Fibroblast of lung (primary cell): ENCODE measurements at regions not wholly inside any gene's neighbourhood (a gene's known extent, or its start where the extent isn't known, plus 50 kb on each side); places are given as distances from the start of the nearest gene placed in this dataset.

ENCODE experiments used
- EZH2 ChIP-seq: IDR thresholded peaks from 2 replicates; pipeline ENCODE4 v1.5.1; 2012; ENCODE audit warnings: low read length, control low read depth, mild to moderate bottlenecking; ENCODE audit errors: missing control alignments
- TF ChIP-seq, protein P1 (sequence below), 2 donors: IDR thresholded peaks in 1 of 2; conservative IDR thresholded peaks in 1 of 2; 1 replicate in 1 of 2; 2 replicates in 1 of 2; pipeline ENCODE4 v1.5.1; 2011 to 2012; ENCODE audit warnings: low read length in 2 of 2, control low read depth in 1 of 2, inconsistent platforms in 1 of 2, low read depth in 1 of 2, mild to moderate bottlenecking in 1 of 2

DNA sequence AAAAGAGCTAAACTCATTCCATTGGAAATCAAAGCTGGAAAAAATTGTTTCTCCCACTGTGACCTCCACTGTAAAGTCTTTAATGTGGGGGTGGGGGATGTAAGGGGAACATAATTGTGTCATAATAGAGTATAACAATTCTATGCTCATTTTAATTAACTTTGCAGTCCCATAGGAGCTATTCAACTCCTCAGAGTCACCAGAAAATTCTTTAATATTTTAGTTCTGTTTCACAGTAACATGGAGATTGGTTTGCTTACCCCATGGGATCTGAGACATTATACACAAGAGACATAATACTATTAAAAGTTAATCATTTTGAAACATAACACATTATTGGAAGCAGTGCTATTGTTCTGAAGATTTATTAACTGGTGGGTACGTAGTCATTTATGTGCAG is 765.9 kb upstream of the GRM7 start:
- TF ChIP-seq, protein P1, sequence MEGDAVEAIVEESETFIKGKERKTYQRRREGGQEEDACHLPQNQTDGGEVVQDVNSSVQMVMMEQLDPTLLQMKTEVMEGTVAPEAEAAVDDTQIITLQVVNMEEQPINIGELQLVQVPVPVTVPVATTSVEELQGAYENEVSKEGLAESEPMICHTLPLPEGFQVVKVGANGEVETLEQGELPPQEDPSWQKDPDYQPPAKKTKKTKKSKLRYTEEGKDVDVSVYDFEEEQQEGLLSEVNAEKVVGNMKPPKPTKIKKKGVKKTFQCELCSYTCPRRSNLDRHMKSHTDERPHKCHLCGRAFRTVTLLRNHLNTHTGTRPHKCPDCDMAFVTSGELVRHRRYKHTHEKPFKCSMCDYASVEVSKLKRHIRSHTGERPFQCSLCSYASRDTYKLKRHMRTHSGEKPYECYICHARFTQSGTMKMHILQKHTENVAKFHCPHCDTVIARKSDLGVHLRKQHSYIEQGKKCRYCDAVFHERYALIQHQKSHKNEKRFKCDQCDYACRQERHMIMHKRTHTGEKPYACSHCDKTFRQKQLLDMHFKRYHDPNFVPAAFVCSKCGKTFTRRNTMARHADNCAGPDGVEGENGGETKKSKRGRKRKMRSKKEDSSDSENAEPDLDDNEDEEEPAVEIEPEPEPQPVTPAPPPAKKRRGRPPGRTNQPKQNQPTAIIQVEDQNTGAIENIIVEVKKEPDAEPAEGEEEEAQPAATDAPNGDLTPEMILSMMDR (conservative IDR thresholded peaks at IDR 0.05 in 1 of 2, IDR thresholded peaks at IDR 0.05 in 1 of 2; ENCODE audit: low read depth in 1 of 2, low read length in 2 of 2): no peak
- TF ChIP-seq EZH2: no peak
